Rectal smooth muscle tissue (tissue), 1 donor: ENCODE measurements at regions not wholly inside any gene's neighbourhood (a gene's known extent, or its start where the extent isn't known, plus 50 kb on each side); places are given as distances from the start of the nearest gene placed in this dataset.

Experiments
- H3K27ac ChIP-seq: one replicate; pipeline ENCODE4 v1.7.0; 2013; ENCODE audit warnings: low read depth, low read length, inconsistent platforms
- H3K27me3 ChIP-seq: one replicate; pipeline ENCODE4 v1.7.0; 2013; ENCODE audit warnings: low read length; ENCODE audit not compliant: control insufficient read depth, insufficient read depth
- H3K36me3 ChIP-seq: one replicate; pipeline ENCODE4 v1.7.0; 2013; ENCODE audit warnings: low read length; ENCODE audit not compliant: control insufficient read depth, insufficient read depth
- H3K4me1 ChIP-seq: one replicate; pipeline ENCODE4 v1.7.0; 2013; ENCODE audit warnings: low read length; ENCODE audit not compliant: control insufficient read depth, insufficient read depth
- H3K4me3 ChIP-seq: one replicate; pipeline ENCODE4 v1.7.0; 2013; ENCODE audit warnings: low read length
- H3K9ac ChIP-seq: one replicate; pipeline ENCODE4 v1.7.0; 2013; ENCODE audit warnings: low read length

- no peak overlapping the region for H3K27ac ChIP-seq
Measured at GRCh38 chr3:152113992-152114651, 154.6 kb upstream of the MBNL1 start.

DNA sequence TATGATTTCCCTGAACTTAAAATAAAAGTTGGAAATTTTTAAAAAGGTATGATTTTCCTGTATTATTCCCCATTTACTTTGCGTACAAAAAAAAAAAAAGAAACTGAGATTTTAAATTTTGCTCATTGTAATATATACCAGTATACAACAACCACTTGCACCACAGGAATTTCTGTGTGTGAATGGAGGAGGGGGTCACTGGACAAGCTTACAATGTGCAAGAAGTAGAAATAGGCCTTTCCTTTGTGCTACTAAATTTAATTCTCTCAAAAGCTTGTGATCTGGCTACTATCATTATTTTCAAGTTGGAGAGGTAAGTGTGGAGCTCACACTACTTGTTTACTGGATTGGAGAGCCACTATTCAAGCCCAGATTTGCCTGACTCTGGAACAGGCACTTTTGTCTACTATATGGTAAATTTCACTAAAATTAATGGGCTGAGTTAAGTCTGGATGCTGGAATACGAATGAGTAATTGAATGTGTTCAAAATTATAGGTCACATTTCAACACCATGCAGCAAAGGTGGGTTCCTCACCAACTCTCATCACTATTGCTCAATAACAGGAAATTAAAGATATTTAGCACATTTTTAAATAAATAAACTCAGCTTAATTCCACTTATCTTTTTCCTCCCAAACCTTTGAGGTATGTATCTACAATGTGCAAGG, 148.0 kb upstream of the MBNL1 start:
- Histone ChIP-seq H3K27ac (peak overlapping the region; percentile 70), H3K9ac (no peak overlapping the region), H3K4me3 (no peak overlapping the region), H3K4me1 (peaks cover 6% of the 10 kb centered on the region), H3K36me3 (no peaks in the 10 kb centered on the region), H3K27me3 (no peaks in the 10 kb centered on the region)

More at GRCh38 chr3:152113992-152114651, 154.6 kb upstream of the MBNL1 start:
- no peaks in the 10 kb centered on the region for H3K36me3 ChIP-seq
- H3K27me3 ChIP-seq = no peaks in the 10 kb centered on the region
- no peak overlapping the region for H3K9ac ChIP-seq
- H3K4me1 ChIP-seq = no peaks in the 10 kb centered on the region
- H3K4me3 ChIP-seq = no peak overlapping the region

DNA sequence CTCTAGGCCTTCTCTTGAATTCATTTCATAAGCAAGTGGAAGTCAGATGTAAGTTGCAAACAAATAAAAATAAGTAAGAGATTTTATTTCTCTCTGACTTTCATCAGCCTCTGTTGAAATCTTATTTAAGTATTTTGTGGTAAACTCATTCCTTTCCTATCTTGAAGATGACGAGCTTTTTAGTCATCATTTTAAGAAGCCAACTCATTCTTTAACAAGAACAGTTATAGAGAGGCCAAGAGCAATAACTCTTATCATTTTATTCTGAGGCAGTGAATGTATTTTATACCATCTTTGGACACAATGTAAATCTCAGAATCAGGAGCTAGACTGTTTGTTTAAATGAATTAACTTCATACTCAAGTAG, 147.5 kb upstream of the MBNL1 start:
- no peak overlapping the region for H3K9ac ChIP-seq
- H3K36me3 ChIP-seq = no peaks in the 10 kb centered on the region
- no peak overlapping the region for H3K4me3 ChIP-seq
- H3K4me1 ChIP-seq = peaks cover 8% of the 10 kb centered on the region
- no peaks in the 10 kb centered on the region for H3K27me3 ChIP-seq
- peak overlapping the region; percentile 70 for H3K27ac ChIP-seq

- H3K27ac ChIP-seq = no peak overlapping the region
Measured at GRCh38 chr3:152122851-152123250, 145.9 kb upstream of the MBNL1 start.

GRCh38 chr3:152123457-152123856, 145.3 kb upstream of the MBNL1 start:
- no peaks in the 10 kb centered on the region for H3K27me3 ChIP-seq
- no peak overlapping the region for H3K9ac ChIP-seq
- peaks cover 8% of the 10 kb centered on the region for H3K4me1 ChIP-seq
- no peaks in the 10 kb centered on the region for H3K36me3 ChIP-seq
- H3K4me3 ChIP-seq = no peak overlapping the region
- H3K27ac ChIP-seq = no peak overlapping the region

More at GRCh38 chr3:152122851-152123250, 145.9 kb upstream of the MBNL1 start:
- Histone ChIP-seq H3K27me3 (no peaks in the 10 kb centered on the region), H3K4me1 (peaks cover 8% of the 10 kb centered on the region), H3K4me3 (no peak overlapping the region), H3K36me3 (no peaks in the 10 kb centered on the region), H3K9ac (no peak overlapping the region)

- Histone ChIP-seq H3K36me3 (no peaks in the 10 kb centered on the region), H3K27me3 (no peaks in the 10 kb centered on the region), H3K9ac (no peak overlapping the region), H3K4me3 (no peak overlapping the region), H3K27ac (no peak overlapping the region), H3K4me1 (peaks cover 6% of the 10 kb centered on the region)
Measured at GRCh38 chr3:152126260-152126659, 142.5 kb upstream of the MBNL1 start.

DNA sequence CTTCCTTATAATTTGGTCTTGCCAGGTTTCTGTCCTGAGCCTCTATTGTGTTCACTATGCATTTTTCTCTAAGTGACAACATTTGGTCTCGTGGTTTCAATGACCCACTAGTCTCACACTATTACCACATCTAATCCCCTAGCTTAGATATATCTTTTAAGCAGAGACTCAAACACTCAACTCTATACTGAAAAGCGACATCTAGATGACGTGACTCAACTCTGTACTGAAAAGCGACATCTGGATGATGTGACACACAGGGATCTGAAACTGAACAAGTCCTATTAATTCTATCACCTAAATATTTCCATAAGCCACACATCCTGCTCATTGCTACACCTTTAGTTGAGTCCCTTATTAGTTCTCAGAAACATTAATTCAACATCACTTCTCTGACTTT, 141.7 kb upstream of the MBNL1 start:
- Histone ChIP-seq H3K4me3 (no peak overlapping the region), H3K36me3 (no peaks in the 10 kb centered on the region), H3K4me1 (peaks cover 6% of the 10 kb centered on the region), H3K9ac (no peak overlapping the region), H3K27ac (no peak overlapping the region), H3K27me3 (no peaks in the 10 kb centered on the region)

DNA sequence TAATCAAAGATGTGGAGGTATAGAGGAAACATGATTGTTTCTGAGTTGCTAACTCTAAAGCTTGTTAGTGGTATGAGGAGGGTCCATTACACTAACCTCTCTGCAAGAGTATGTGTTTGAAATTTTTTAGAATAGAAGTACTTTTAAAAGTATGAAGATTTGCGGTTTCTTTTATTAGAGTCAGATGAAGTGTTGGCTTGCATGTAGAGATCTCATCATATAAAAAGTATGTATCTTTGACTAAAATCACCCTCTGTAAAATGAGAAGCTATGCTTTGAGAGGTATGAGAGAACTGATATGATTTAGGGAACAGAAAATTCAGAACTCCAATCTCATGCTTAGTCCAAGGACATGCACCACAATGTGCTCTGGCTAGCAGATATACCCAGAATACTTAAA, 140.4 kb upstream of the MBNL1 start:
- no peaks in the 10 kb centered on the region for H3K36me3 ChIP-seq

GRCh38 chr3:152139651-152140050, 129.1 kb upstream of the MBNL1 start:
- no peaks in the 10 kb centered on the region for H3K4me1 ChIP-seq
- H3K4me3 ChIP-seq = no peak overlapping the region
- no peak overlapping the region for H3K9ac ChIP-seq
- H3K36me3 ChIP-seq = no peaks in the 10 kb centered on the region
- no peaks in the 10 kb centered on the region for H3K27me3 ChIP-seq
- no peak overlapping the region for H3K27ac ChIP-seq

More for the DNA sequence above, 140.4 kb upstream of the MBNL1 start:
- Histone ChIP-seq H3K9ac (no peak overlapping the region), H3K4me1 (peaks cover 3% of the 10 kb centered on the region), H3K27ac (no peak overlapping the region), H3K27me3 (no peaks in the 10 kb centered on the region), H3K4me3 (no peak overlapping the region)

DNA sequence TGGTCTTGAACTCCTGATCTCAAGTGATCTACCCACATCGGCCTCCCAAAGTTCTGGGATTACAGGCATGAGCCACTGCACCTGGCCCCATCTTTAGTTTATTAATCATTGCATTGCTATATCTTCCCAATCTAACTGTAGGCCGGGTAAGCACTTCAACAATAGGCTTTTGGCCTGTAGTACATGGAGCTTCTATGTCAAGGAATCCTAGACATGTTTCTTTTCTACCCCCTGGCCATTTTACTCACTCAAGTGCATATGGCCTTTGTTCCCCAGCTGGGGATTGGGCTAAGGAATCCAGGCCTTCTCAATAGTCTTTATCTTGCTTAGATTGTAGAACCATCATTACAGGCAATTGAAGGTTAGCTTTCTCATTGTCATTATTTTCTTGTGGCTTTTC, 122.3 kb upstream of the MBNL1 start:
- no peaks in the 10 kb centered on the region for H3K36me3 ChIP-seq
- peaks cover 7% of the 10 kb centered on the region for H3K4me1 ChIP-seq
- no peak overlapping the region for H3K9ac ChIP-seq
- no peaks in the 10 kb centered on the region for H3K27me3 ChIP-seq
- no peak overlapping the region for H3K4me3 ChIP-seq
- H3K27ac ChIP-seq = no peak overlapping the region

DNA sequence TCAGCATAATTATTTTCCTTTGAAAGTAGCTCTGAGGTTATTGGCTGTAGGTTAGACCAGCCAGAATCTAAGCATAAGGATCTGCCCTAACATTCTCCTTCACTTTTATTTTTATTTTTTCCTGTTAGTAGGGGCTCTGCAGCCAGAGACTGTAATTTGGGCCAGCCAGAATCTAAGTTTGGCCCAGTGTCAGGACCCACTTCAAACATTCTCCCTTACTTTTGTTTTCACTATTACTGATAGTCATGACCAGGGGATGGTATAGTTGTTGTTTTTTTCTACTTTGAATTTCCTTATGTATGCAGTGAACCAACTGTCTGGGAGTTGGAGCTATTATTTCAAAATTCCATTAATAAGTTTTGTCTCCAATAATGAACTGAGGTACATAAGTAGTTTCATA, 121.0 kb upstream of the MBNL1 start:
- H3K36me3 ChIP-seq = no peaks in the 10 kb centered on the region
- no peak overlapping the region for H3K9ac ChIP-seq
- H3K27me3 ChIP-seq = no peaks in the 10 kb centered on the region
- H3K27ac ChIP-seq = no peak overlapping the region
- H3K4me3 ChIP-seq = no peak overlapping the region
- H3K4me1 ChIP-seq = peaks cover 8% of the 10 kb centered on the region

GRCh38 chr3:152148579-152148978, 120.2 kb upstream of the MBNL1 start:
- H3K27ac ChIP-seq = no peak overlapping the region

GRCh38 chr3:152149832-152150231, 118.9 kb upstream of the MBNL1 start:
- no peak overlapping the region for H3K9ac ChIP-seq
- no peaks in the 10 kb centered on the region for H3K27me3 ChIP-seq
- H3K4me1 ChIP-seq = peaks cover 8% of the 10 kb centered on the region
- H3K36me3 ChIP-seq = no peaks in the 10 kb centered on the region
- H3K4me3 ChIP-seq = no peak overlapping the region
- H3K27ac ChIP-seq = no peak overlapping the region

More at GRCh38 chr3:152148579-152148978, 120.2 kb upstream of the MBNL1 start:
- Histone ChIP-seq H3K27me3 (no peaks in the 10 kb centered on the region), H3K36me3 (no peaks in the 10 kb centered on the region), H3K4me1 (peaks cover 8% of the 10 kb centered on the region), H3K4me3 (no peak overlapping the region), H3K9ac (no peak overlapping the region)
